H1 (cell line): ENCODE measurements at regions not wholly inside any gene's neighbourhood (a gene's known extent, or its start where the extent isn't known, plus 50 kb on each side); places are given as distances from the start of the nearest gene placed in this dataset.

Experiments used
- CTCF ChIA-PET: fragments of 300-600 bp; sonication (Branson Sonifier 250); formaldehyde crosslinking; loops from one replicate; lab custom pipeline; 2021; ENCODE audit not compliant: partially characterized antibody; lab: Charles Lee
- POLR2A ChIA-PET: fragments of 300-600 bp; sonication (Branson Sonifier 250); formaldehyde crosslinking; loops from one replicate; lab custom pipeline; 2021; ENCODE audit warnings: inconsistent platforms; ENCODE audit not compliant: partially characterized antibody; lab: Charles Lee
- DNase-seq, 2 experiments: peaks; one replicate each; pipeline versions ENCODE4 v3.0.0 to v3.0.0-alpha.2; 2010 to 2022; ENCODE audit warnings: low spot score in 2 of 2, low read depth in 1 of 2, mixed read lengths in 1 of 2
- FAIRE-seq: peaks from 2 replicates; lab custom pipeline; 2011; peaks lifted over from hg19 to GRCh38; lab: Jason Lieb, UNC
- H2AFZ ChIP-seq: 2 replicates; pipeline ENCODE4 v1.8.1; 2012; ENCODE audit warnings: low read length, inconsistent platforms
- H2AK5ac ChIP-seq: 2 replicates; pipeline ENCODE4 v1.6.1; 2013; ENCODE audit warnings: low read depth, low read length
- H2BK120ac ChIP-seq: replicated peaks from 2 replicates; pipeline ENCODE3; 2013; ENCODE audit warnings: low read depth, low read length, inconsistent platforms
- H2BK12ac ChIP-seq: 2 replicates; pipeline ENCODE4 v1.6.1; 2013; ENCODE audit warnings: low read depth, low read length
- H2BK15ac ChIP-seq: 2 replicates; pipeline ENCODE4 v1.6.1; 2013; ENCODE audit warnings: low read length
- H2BK20ac ChIP-seq: 2 replicates; pipeline ENCODE4 v1.6.1; 2013; ENCODE audit warnings: low read length
- H2BK5ac ChIP-seq: 2 replicates; pipeline ENCODE4 v1.6.1; 2013; ENCODE audit warnings: low read depth, low read length
- H3K14ac ChIP-seq: 2 replicates; pipeline ENCODE4 v1.6.1; 2013; ENCODE audit warnings: inconsistent platforms; ENCODE audit not compliant: insufficient read length
- H3K18ac ChIP-seq: 2 replicates; pipeline ENCODE4 v1.6.1; 2013; ENCODE audit warnings: low read length; ENCODE audit errors: extremely low read depth
- H3K23ac ChIP-seq: 2 replicates; pipeline ENCODE4 v1.6.1; 2013; ENCODE audit warnings: inconsistent platforms; ENCODE audit not compliant: insufficient read length
- H3K23me2 ChIP-seq: 2 replicates; pipeline ENCODE4 v1.6.1; 2013; ENCODE audit warnings: low read depth, low read length
- H3K27ac ChIP-seq: 2 replicates; pipeline ENCODE4 v1.6.1; 2011; ENCODE audit warnings: low read depth, low read length, inconsistent platforms
- H3K27me3 ChIP-seq, 4 experiments: replicated peaks in 1 of 4; 1 replicate in 1 of 4; 2 replicates in 3 of 4; pipeline versions ENCODE4 v1.6.1 to v1.8.1; 2011 to 2013; ENCODE audit warnings: low read length in 3 of 4, mild to moderate bottlenecking in 3 of 4, inconsistent platforms in 2 of 4, mixed read lengths in 2 of 4, moderate library complexity in 1 of 4; ENCODE audit not compliant: control insufficient read depth in 3 of 4, insufficient read depth in 3 of 4; ENCODE audit errors: extremely low read depth in 1 of 4
- H3K36me3 ChIP-seq, 4 experiments: 2 replicates each; pipeline versions ENCODE4 v1.6.1 to v1.8.1; 2011 to 2013; ENCODE audit warnings: mild to moderate bottlenecking in 4 of 4, low read length in 3 of 4, moderate library complexity in 2 of 4, control low read depth in 1 of 4, inconsistent platforms in 1 of 4; ENCODE audit not compliant: insufficient read depth in 4 of 4, control insufficient read depth in 2 of 4
- H3K4ac ChIP-seq: replicated peaks from 2 replicates; pipeline ENCODE3; 2013; ENCODE audit warnings: low read length, low read depth, mixed read lengths, inconsistent platforms; ENCODE audit not compliant: insufficient read length
- H3K4me1 ChIP-seq, 4 experiments: replicated peaks in 1 of 4; 1 replicate in 1 of 4; 2 replicates in 3 of 4; pipeline versions ENCODE4 v1.6.1 to v1.8.1; 2011 to 2013; ENCODE audit warnings: low read length in 3 of 4, inconsistent platforms in 2 of 4, mixed read lengths in 1 of 4; ENCODE audit not compliant: insufficient read depth in 4 of 4, control insufficient read depth in 3 of 4
- H3K4me2 ChIP-seq, 2 experiments: 2 replicates each; pipeline versions ENCODE4 v1.6.1 to v1.8.1; 2011 to 2013; ENCODE audit warnings: low read depth in 2 of 2, low read length in 2 of 2, control low read depth in 1 of 2, inconsistent platforms in 1 of 2, mild to moderate bottlenecking in 1 of 2; ENCODE audit not compliant: insufficient read depth in 1 of 2
- H3K4me3 ChIP-seq, 4 experiments: fragments of 200-600, 300-600 bp in 1 of 4; sonication (generic), shearing (Covaris generic), sonication (Bioruptor Twin) in 1 of 4; 2 replicates each; pipeline versions ENCODE4 v1.5.1 to v1.8.1; 2011 to 2016; ENCODE audit warnings: low read length in 4 of 4, low read depth in 3 of 4, control low read depth in 2 of 4, inconsistent platforms in 2 of 4, mild to moderate bottlenecking in 2 of 4, mixed read lengths in 1 of 4, moderate library complexity in 1 of 4; ENCODE audit not compliant: insufficient read depth in 2 of 4; ENCODE audit errors: extremely low read depth in 1 of 4
- H3K56ac ChIP-seq: replicated peaks from 2 replicates; pipeline ENCODE3; 2013; ENCODE audit warnings: low read depth, mild to moderate bottlenecking, mixed read lengths, low read length, inconsistent platforms; ENCODE audit not compliant: insufficient read length
- H3K79me1 ChIP-seq: 2 replicates; pipeline ENCODE4 v1.6.1; 2013; ENCODE audit warnings: low read depth, low read length, control low read depth
- H3K79me2 ChIP-seq, 2 experiments: 2 replicates each; pipeline versions ENCODE4 v1.6.1 to v1.8.1; 2012 to 2013; ENCODE audit warnings: low read length in 2 of 2, mild to moderate bottlenecking in 2 of 2, inconsistent platforms in 1 of 2; ENCODE audit not compliant: insufficient read depth in 2 of 2, control insufficient read depth in 1 of 2
- H3K9ac ChIP-seq, 4 experiments: replicated peaks in 1 of 4; 1 replicate in 1 of 4; 2 replicates in 3 of 4; pipeline versions ENCODE4 v1.6.1 to v1.8.1; 2011 to 2013; ENCODE audit warnings: low read depth in 3 of 4, low read length in 3 of 4, control low read depth in 2 of 4, mild to moderate bottlenecking in 2 of 4, moderate library complexity in 2 of 4, inconsistent platforms in 1 of 4; ENCODE audit errors: extremely low read depth in 1 of 4
- H3K9me3 ChIP-seq, 2 experiments: 2 replicates each; pipeline versions ENCODE4 v1.6.1 to v1.8.1; 2012 to 2013; ENCODE audit warnings: mild to moderate bottlenecking in 2 of 2, moderate library complexity in 2 of 2, control low read depth in 1 of 2, inconsistent platforms in 1 of 2, low read depth in 1 of 2, low read length in 1 of 2, mixed read lengths in 1 of 2; ENCODE audit not compliant: insufficient read depth in 2 of 2
- H4K20me1 ChIP-seq, 2 experiments: replicated peaks in 1 of 2; 2 replicates each; pipeline versions ENCODE3 to v1.8.1; 2011 to 2013; ENCODE audit warnings: inconsistent platforms in 2 of 2, low read length in 2 of 2, mild to moderate bottlenecking in 1 of 2; ENCODE audit not compliant: insufficient read depth in 2 of 2, control insufficient read depth in 1 of 2
- H4K5ac ChIP-seq: 2 replicates; pipeline ENCODE4 v1.6.1; 2013; ENCODE audit warnings: low read length, low read depth, mixed read lengths, inconsistent platforms; ENCODE audit not compliant: insufficient read length
- H4K8ac ChIP-seq: 2 replicates; pipeline ENCODE4 v1.8.0; 2013; ENCODE audit warnings: mild to moderate bottlenecking, moderate library complexity, low read length, inconsistent platforms; ENCODE audit not compliant: insufficient read depth; ENCODE audit errors: extremely low read depth
- H4K91ac ChIP-seq: replicated peaks from 2 replicates; pipeline ENCODE3; 2013; ENCODE audit warnings: low read length, mixed read lengths, inconsistent platforms; ENCODE audit not compliant: insufficient read length
- GABPA ChIP-seq: IDR thresholded peaks from 2 replicates; pipeline ENCODE4 v1.6.1; 2011; ENCODE audit warnings: mild to moderate bottlenecking, low read length, moderate library complexity, borderline replicate concordance; ENCODE audit not compliant: insufficient read depth
- GTF2F1 ChIP-seq: IDR thresholded peaks from 2 replicates; pipeline ENCODE4 v1.6.1; 2012; ENCODE audit warnings: low read depth, low read length, improper control_type of control experiment, borderline replicate concordance
- NANOG ChIP-seq: IDR thresholded peaks from 2 replicates; pipeline ENCODE4 v1.6.1; 2011; ENCODE audit warnings: low read length, low read depth, mild to moderate bottlenecking, inconsistent platforms; ENCODE audit not compliant: insufficient read depth, poor library complexity, severe bottlenecking
- SIN3A ChIP-seq, 2 experiments: IDR thresholded peaks in 1 of 2; conservative IDR thresholded peaks in 1 of 2; 2 replicates each; pipeline ENCODE4 v1.6.1; 2011 to 2012; ENCODE audit warnings: low read length in 2 of 2, improper control_type of control experiment in 1 of 2, low read depth in 1 of 2, mild to moderate bottlenecking in 1 of 2
- SIX5 ChIP-seq: IDR thresholded peaks from 2 replicates; pipeline ENCODE4 v1.6.1; 2011; ENCODE audit warnings: mild to moderate bottlenecking, low read depth, low read length
- SP2 ChIP-seq: IDR thresholded peaks from 2 replicates; pipeline ENCODE4 v1.6.1; 2012; ENCODE audit warnings: mild to moderate bottlenecking, low read length, inconsistent platforms
- TAF7 ChIP-seq: optimal IDR thresholded peaks from 2 replicates; pipeline ENCODE3; 2011; ENCODE audit warnings: low read depth, mild to moderate bottlenecking, inconsistent platforms, low read length, moderate library complexity, borderline replicate concordance
- WGBS, 2 experiments: shearing (Covaris generic) in 1 of 2; methylation state at CpG; one replicate each; pipeline versions ENCODE4 v1.1.6 to v1.1.7; 2013 to 2015; ENCODE audit warnings: low lambda C conversion rate in 2 of 2, mixed read lengths in 2 of 2, inconsistent platforms in 1 of 2, low coverage in 1 of 2, missing lambda C conversion rate in 1 of 2; ENCODE audit not compliant: insufficient replicate concordance in 2 of 2, insufficient coverage in 1 of 2, insufficient read length in 1 of 2; ENCODE audit errors: extremely low coverage in 1 of 2, missing lambda C conversion rate in 1 of 2; 5-methylcytosine and 5-hydroxymethylcytosine counted together

GRCh38 chr18:47343291-47343690 lies 91.8 kb upstream of the SKOR2 start:
- H3K27me3 ChIP-seq, result no peaks in the 10 kb centered on the region; a peak in 1 of 7 replicates
- H2BK120ac ChIP-seq, result no peak overlapping the region
- no peaks in the 10 kb centered on the region for H3K79me2 ChIP-seq
- H4K5ac ChIP-seq, result no peak overlapping the region
- H2BK20ac ChIP-seq, result no peak overlapping the region
- H3K4me3 ChIP-seq, result no peak overlapping the region
- TF ChIP-seq TAF7 (no peak), SIX5 (no peak), SP2 (no peak), GTF2F1 (no peak), GABPA (no peak), SIN3A (conservative IDR thresholded peaks at IDR 0.05 in 1 of 2, IDR thresholded peaks at IDR 0.05 in 1 of 2; ENCODE audit: low read depth in 1 of 2, low read length in 2 of 2) (no peak), NANOG (no peak)
- TF ChIP-seq, all 59 proteins: peak for 0
- H3K23me2 ChIP-seq, result no peaks in the 10 kb centered on the region
- no peaks in the 10 kb centered on the region for H3K36me3 ChIP-seq
- H2AK5ac ChIP-seq, result no peak overlapping the region
- no peak overlapping the region for H2BK12ac ChIP-seq
- FAIRE-seq, result no peak
- no peak overlapping the region for H4K8ac ChIP-seq
- H3K9ac ChIP-seq, result no peak overlapping the region
- 87% methylated on average over 4 of the region's 4 CpGs; no CpG with 5 or more reads in 1 of the 2 experiments for WGBS, 2 experiments
- H4K91ac ChIP-seq, result no peak overlapping the region
- H3K4ac ChIP-seq, result no peak overlapping the region
- H3K18ac ChIP-seq, result no peak overlapping the region
- no peak overlapping the region for H2BK15ac ChIP-seq
- H3K14ac ChIP-seq, result no peak overlapping the region
- H3K79me1 ChIP-seq, result no peaks in the 10 kb centered on the region
- ChIA-PET CTCF (interaction anchor here (0.6 to 1.2 kb wide), 4 partner anchors 18 to 414 kb away, joined by 3 read pairs; no protein-coding TSS in a partner anchor), POLR2A (no interaction called here)
- H3K27ac ChIP-seq, result no peak overlapping the region
- no peaks in the 10 kb centered on the region for H3K4me1 ChIP-seq
- H3K56ac ChIP-seq, result no peak overlapping the region
- no peak for DNase-seq
- no peak overlapping the region for H3K4me2 ChIP-seq
- H3K9me3 ChIP-seq, result no peaks in the 10 kb centered on the region
- H2BK5ac ChIP-seq, result no peak overlapping the region
- H3K23ac ChIP-seq, result no peak overlapping the region
- H2AFZ ChIP-seq, result no peak overlapping the region
- H4K20me1 ChIP-seq, result no peaks in the 10 kb centered on the region
